Neutrophil (primary cell): ENCODE measurements at regions not wholly inside any gene's neighbourhood (a gene's known extent, or its start where the extent isn't known, plus 50 kb on each side); places are given as distances from the start of the nearest gene placed in this dataset.

Experiments
- H3K27ac ChIP-seq: fragments of 200-600 bp; sonication (generic); 2 replicates; pipeline ENCODE4 v1.5.1; 2016; ENCODE audit warnings: mild to moderate bottlenecking, moderate library complexity
- H3K27me3 ChIP-seq: fragments of 200-600 bp; sonication (generic); 2 replicates; pipeline ENCODE4 v1.6.0; 2016; ENCODE audit warnings: mild to moderate bottlenecking
- H3K36me3 ChIP-seq: fragments of 200-600 bp; sonication (generic); 2 replicates; pipeline ENCODE4 v1.5.1; 2017
- H3K4me1 ChIP-seq, 2 experiments: fragments of 200-600 bp in 1 of 2; sonication (generic) in 1 of 2; 1 replicate in 1 of 2; 2 replicates in 1 of 2; pipeline versions ENCODE4 v1.5.1 to v1.6.1; 2013 to 2016; ENCODE audit warnings: low read depth in 1 of 2, low read length in 1 of 2, mild to moderate bottlenecking in 1 of 2, moderate library complexity in 1 of 2; ENCODE audit not compliant: control insufficient read depth in 1 of 2, insufficient read depth in 1 of 2
- H3K4me3 ChIP-seq, 2 experiments: fragments of 200-600 bp in 1 of 2; sonication (generic) in 1 of 2; 1 replicate in 1 of 2; 2 replicates in 1 of 2; pipeline ENCODE4 v1.5.1; 2013 to 2016; ENCODE audit warnings: low read depth in 1 of 2, low read length in 1 of 2, mild to moderate bottlenecking in 1 of 2, moderate library complexity in 1 of 2
- H3K9me3 ChIP-seq: fragments of 200-600 bp; sonication (generic); 2 replicates; pipeline ENCODE4 v1.5.1; 2016
- TF ChIP-seq, protein P1 (sequence below): fragments of 200-600 bp; sonication (generic); IDR thresholded peaks from 2 replicates; pipeline ENCODE4 v1.5.1; 2016; ENCODE audit warnings: antibody characterized with exemption

DNA sequence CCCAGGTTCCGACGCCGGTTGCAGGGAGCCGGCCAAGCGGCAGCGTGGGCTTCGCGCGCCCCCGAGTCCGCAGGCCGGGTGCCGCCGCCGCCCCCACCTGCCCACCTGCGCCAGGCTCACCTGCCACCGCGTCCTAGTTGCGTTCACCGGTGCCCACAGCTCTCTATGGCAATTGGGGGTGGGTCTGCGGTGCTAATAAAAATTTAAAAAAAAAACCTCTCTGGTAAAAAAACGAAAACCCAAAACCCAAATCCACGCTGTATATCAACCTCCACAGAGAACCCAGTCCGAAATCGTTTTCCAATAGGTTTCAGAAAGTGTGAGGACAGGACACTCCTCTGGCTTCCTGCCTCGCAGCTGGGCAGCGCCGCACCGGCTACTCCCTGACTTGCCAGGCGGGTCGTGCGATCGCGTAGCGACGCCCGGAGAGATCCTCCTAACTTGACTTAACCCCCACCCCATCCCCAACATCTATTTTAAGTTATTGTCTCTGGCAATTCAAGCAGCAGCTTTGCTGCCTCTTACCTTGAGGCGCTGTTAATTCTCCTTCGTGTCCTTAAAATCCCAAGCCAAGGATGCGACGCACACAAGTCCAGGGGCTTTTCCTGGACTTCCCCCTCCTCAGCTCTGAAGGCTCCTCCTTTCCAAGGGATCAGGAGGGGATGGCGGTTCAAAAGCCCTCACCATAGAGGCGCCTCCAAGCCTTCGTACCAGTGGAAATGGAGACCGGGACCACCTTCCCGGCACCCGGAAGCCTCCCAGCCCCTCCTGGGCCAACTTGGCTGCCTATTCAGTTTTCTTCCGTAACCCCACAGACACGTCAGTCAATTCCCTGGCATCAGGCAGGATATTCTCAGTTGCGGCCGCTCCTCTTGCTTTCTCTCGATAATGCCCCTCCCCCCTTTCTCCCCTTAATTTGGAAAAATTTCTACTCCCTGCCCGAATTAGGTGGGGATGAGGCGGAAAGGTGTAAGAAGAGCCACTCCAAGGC lies 1639.4 kb upstream of the C9orf72 start:
- H3K27ac ChIP-seq = no peak overlapping the region
- peaks cover 81% of the 10 kb centered on the region for H3K27me3 ChIP-seq
- H3K4me3 ChIP-seq = no peak overlapping the region
- H3K36me3 ChIP-seq = no peaks in the 10 kb centered on the region
- peaks cover 0 to 4% of the 10 kb centered on the region in 2 experiments for H3K4me1 ChIP-seq
- TF ChIP-seq, protein P1, sequence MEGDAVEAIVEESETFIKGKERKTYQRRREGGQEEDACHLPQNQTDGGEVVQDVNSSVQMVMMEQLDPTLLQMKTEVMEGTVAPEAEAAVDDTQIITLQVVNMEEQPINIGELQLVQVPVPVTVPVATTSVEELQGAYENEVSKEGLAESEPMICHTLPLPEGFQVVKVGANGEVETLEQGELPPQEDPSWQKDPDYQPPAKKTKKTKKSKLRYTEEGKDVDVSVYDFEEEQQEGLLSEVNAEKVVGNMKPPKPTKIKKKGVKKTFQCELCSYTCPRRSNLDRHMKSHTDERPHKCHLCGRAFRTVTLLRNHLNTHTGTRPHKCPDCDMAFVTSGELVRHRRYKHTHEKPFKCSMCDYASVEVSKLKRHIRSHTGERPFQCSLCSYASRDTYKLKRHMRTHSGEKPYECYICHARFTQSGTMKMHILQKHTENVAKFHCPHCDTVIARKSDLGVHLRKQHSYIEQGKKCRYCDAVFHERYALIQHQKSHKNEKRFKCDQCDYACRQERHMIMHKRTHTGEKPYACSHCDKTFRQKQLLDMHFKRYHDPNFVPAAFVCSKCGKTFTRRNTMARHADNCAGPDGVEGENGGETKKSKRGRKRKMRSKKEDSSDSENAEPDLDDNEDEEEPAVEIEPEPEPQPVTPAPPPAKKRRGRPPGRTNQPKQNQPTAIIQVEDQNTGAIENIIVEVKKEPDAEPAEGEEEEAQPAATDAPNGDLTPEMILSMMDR = no peak
- no peaks in the 10 kb centered on the region for H3K9me3 ChIP-seq

DNA sequence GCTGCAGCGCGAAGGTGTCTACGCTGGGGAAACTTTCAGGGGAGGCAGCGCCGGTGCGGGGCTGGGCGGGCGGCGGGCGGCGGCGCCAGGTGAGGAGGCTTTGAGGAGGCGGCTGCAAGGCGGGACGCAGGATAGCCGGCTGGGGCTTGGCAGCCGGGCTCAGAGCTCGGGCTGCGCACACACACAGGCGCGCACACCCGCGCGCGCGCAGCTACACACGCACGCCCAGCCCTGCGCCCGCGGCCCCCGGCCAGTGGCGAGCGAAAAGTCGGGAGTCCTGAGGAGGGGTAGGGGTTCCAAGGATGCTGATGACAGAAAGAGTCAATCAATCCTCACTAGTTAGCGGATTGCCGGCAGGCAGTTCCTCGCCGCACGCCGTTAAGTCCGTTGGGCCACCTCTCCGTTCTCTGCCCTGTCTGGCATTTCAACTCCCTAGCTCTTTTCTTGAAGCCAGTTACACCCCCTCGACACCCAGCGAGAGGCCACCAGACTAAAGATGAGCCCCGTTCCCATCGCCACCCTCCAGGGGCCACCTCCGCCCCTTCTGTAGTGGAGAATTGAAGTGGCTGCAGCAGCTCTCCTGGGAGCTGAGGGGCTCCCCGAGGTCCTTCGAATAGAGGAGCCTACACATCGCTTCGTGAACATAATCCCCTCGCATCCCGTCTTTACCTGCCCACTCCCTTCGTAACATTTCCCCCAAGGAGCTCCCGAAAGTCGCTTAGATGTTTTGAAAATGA lies 1640.3 kb upstream of the C9orf72 start, which contains the start of gene LINGO2:
LINGO2 (minus strand) TSS at position 185 of the 737 bp plus-strand sequence.
- Histone ChIP-seq H3K36me3 (no peaks in the 10 kb centered on the region), H3K27ac (no peak within 1 kb of the TSS), H3K4me3 (no peak within 1 kb of the TSS), H3K27me3 (peaks cover 81% of the 10 kb centered on the region), H3K4me1 (peaks cover 0 to 4% of the 10 kb centered on the region in 2 experiments), H3K9me3 (no peaks in the 10 kb centered on the region)
- TF ChIP-seq, protein P1 = no peak

DNA sequence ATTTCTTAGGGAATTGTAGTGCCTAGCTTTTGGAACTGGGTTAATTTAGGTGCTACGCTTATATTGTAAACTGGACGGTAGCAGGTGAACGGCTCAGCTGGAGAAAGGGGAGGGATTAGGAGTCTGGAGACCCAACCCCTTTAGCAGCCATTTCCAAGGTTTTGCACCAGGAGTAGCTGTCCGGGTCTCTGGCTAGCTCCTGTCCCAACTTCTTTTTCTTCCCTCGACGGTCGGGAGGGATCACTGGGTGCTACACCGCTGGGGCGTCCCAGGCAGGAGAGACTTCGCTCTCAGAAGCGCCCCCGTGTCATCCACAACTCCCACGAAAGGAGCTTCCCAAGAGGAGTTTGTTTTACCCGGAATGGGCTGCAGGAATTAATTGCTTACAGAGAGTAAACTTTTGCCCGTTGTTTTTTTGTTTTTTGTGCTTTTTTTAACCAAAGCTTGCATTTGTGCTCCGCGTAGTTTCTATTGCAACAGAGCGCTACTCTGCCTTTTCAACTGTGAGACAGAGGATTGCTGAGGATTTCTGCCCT lies 1640.9 kb upstream of the C9orf72 start:
- H3K4me3 ChIP-seq = no peak overlapping the region

DNA sequence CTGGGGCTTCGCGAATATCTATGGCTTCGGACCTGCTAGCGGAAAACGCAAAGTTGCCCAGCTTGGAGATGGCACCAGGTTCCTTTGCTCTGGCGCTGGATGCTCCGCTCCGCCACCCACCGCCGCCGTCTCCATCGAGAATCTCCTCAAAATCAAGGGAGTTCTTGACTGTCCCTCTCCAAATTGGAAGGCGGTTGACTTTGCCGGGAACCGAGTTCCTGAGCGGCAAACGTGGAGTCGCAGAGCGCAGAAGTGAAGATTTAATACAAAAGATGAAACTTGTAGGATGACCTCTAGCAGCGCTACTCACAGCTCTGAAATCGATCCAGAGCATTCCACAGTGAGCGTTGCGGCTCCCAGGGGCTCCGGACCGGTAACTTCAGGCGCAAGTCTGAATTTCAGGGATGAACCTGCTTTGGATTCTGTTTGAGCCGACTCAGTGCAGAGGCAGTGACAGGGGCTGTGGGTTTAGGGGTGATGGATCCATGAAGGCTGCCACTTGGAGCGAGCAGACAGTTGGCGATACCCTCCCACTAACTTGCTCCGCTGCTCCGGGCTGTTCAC lies 1641.5 kb upstream of the C9orf72 start:
- peaks cover 73% of the 10 kb centered on the region for H3K27me3 ChIP-seq
- no peak overlapping the region for H3K27ac ChIP-seq
- TF ChIP-seq, protein P1 = no peak
- peaks cover 0 to 4% of the 10 kb centered on the region in 2 experiments for H3K4me1 ChIP-seq
- H3K36me3 ChIP-seq = no peaks in the 10 kb centered on the region
- no peaks in the 10 kb centered on the region for H3K9me3 ChIP-seq
- no peak overlapping the region for H3K4me3 ChIP-seq

More for the DNA sequence above, 1640.9 kb upstream of the C9orf72 start:
- TF ChIP-seq, protein P1 = no peak
- H3K36me3 ChIP-seq = no peaks in the 10 kb centered on the region
- peaks cover 78% of the 10 kb centered on the region for H3K27me3 ChIP-seq
- no peak overlapping the region for H3K27ac ChIP-seq
- H3K4me1 ChIP-seq = peaks cover 0 to 4% of the 10 kb centered on the region in 2 experiments
- H3K9me3 ChIP-seq = no peaks in the 10 kb centered on the region

DNA sequence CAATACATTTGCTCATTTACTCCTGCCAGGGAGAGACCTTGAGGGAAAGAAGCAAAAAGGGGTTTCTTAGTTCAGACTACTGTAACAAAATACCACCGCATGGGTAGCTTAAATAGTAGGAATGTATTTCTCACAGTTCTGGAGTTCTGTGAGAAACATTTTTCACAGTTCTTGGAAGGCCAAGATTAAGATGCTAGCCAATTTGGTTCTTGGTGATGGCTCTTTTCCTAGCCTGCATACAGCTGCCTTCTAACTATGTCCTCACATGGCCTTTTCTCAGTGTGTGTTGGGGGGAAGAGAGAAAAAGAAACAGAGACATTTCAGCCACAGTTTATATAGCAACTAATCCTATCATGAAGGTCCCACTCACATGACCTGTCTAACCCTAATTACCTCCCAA lies 1644.7 kb upstream of the C9orf72 start:
- Histone ChIP-seq H3K4me3 (no peak overlapping the region), H3K36me3 (no peaks in the 10 kb centered on the region), H3K9me3 (no peaks in the 10 kb centered on the region), H3K27ac (no peak overlapping the region), H3K4me1 (no peaks in the 10 kb centered on the region), H3K27me3 (peaks cover 41% of the 10 kb centered on the region)
- TF ChIP-seq, protein P1 = no peak
